Loucy (cell line): ENCODE measurements at regions not wholly inside any gene's neighbourhood (a gene's known extent, or its start where the extent isn't known, plus 50 kb on each side); places are given as distances from the start of the nearest gene placed in this dataset.
"Not testable (repeated sequence)": the region's sequence is repeated elsewhere in the genome, so short reads cannot be mapped to it uniquely, and the experiment has no call there.

ENCODE experiments used
- CTCF ChIP-seq: fragments of 200-600 bp; sonication (generic); conservative IDR thresholded peaks from 2 replicates; pipeline ENCODE4 v1.5.1; 2014; ENCODE audit warnings: mild to moderate bottlenecking, antibody characterized with exemption, low read length
- EZH2phosphoT487 ChIP-seq: fragments of 200-600 bp; IDR thresholded peaks from 2 replicates; pipeline ENCODE4 v1.6.1; 2018; ENCODE audit warnings: antibody characterized with exemption, mild to moderate bottlenecking, moderate library complexity, borderline replicate concordance

- not testable (repeated sequence) for TF ChIP-seq CTCF, EZH2phosphoT487
Observed at GRCh38 chr1:192517716-192518355, 57.7 kb upstream of the RGS1 start.
